Right kidney (tissue), 1 donor: ENCODE measurements at regions not wholly inside any gene's neighbourhood (a gene's known extent, or its start where the extent isn't known, plus 50 kb on each side); places are given as distances from the start of the nearest gene placed in this dataset.

Experiments
- DNase-seq: peaks from one replicate; pipeline ENCODE4 v3.0.0-alpha.2; 2016

DNA sequence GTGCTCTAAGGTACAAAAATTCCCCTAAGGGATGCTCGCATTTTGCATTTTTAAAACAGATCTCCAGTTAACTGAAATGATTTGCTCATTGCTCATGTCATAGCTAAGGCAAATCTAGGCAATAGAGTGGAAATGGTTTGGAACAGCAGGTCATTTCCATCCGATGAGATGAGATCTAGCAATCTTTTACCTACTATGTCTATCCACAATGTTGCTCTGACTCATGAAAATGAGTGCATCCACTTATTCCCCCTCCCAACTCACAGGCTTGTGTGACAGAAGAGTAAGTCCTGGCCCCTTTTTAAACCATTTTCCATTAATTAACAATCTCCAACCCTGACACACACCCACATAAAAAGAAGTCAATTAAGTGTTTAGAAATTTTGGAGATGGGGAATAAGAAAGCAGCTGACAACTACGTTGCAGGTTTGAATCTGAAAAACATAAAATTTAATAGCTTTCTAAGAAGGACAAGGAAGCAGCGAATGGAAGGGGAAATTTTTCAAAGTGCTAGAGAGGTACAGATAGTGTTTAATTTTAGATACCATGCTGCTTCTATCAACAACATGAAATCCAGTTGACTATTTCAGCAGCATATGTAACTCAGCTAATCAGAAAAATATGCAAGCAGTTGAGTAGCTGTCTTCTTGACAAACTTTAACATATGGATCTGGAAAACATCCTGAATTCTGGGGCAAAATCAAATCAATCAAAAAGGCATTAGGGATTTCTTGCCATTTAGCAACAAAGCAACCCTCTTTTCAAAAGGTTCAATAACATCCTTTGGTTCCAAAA lies 112.0 kb downstream of the TMCO5A start:
- no peak for DNase-seq

DNA sequence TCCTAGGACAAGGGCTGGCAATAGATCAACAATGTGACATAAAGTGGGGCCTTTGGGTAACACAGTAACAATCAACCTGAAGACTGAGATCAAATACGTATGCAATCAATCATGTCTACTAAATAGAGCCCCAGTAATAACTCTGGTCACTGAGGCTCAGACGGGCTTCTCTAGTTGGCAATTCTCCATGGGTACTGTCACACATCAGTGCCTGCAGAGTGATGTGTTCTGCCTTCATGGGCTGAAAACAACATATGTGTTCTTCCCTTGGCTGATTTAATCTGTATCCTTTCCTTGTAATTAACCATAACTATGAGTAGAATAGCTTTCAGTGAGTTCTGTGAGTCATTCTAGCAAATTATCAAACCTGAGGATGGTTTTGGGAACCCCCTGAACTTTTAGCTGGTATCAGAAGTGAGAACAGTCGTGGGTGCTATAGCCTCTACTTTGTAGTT lies 113.6 kb downstream of the TMCO5A start:
- DNase-seq = no peak

DNA sequence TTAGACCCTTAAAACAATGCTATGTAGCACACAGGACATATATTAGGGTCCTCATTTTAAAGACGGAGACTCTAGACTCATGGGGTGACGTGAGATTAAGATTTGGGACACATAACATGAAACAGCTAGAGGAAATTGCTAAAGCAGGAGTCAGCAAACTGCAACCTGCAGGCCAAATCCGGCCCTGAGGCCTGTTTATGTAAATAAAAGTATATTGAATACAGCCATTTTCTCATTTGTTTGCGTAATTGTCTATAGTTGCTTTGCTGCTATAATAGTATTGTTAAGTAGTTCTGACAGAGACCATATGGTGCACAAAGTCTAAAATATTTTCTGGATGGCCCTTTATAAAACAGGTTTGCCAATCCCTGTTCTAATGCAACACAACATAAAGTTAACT lies 115.5 kb downstream of the TMCO5A start:
- no peak for DNase-seq

DNA sequence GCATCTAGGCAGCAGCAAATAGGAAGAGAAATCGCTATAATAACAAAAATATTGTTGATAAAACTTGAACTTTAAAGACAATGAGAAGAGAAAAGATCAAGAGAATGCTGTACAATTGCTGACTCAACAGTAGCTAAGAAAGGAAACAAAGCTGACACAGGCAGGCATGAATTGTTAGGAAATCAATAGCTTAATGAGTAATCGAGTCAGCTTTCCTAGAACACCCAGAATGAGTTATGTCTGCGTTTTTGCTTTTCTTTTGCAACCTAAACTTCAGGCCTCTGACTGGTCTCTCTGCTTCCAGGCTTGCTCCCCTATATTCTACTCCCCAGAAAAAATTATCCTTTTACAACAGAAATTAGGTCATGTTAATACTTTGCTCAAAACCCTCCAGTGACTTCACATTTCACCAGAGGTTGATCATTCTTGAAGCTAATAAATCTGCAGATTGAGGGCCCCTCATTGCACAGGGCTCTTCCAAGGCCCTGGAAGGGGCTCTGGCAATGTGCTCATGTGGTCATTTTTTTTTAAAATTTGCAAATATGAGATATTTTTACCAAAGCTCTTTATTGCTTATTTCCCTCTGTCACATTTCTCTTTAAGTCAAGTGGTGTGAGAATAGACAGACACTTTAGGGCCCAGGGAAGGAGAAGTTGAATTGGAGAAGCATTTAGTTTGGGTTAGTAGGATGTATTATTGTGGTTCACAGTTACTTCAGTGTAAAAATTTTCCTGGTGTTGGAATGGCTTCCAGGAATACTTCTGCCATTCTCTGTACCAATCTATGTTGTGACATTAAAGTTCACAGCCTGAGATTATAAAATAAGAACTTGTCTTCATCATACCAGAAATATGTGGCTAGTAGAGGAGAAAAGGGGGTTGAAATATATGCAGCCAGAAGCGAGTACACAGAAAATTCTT lies 116.3 kb downstream of the TMCO5A start:
- no peak for DNase-seq

DNA sequence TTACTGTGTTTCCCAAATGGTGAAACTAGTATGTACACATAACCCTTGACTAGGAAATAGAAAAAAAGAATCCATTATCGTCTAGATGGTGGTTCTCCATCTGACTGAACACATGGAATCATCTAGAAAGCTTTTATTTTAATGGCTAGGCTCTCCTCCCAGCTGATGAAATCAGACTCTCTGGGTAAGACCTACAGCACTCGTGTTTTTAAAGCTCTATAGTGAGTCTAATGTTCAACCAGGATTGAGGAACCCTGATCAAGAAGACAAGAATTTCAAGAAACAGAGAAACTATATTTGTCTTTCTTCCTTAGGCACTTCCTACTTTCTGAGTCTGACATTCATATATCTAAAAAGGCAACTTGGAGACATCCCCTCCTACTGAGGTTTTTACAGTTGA lies 118.8 kb downstream of the TMCO5A start:
- DNase-seq = no peak

DNA sequence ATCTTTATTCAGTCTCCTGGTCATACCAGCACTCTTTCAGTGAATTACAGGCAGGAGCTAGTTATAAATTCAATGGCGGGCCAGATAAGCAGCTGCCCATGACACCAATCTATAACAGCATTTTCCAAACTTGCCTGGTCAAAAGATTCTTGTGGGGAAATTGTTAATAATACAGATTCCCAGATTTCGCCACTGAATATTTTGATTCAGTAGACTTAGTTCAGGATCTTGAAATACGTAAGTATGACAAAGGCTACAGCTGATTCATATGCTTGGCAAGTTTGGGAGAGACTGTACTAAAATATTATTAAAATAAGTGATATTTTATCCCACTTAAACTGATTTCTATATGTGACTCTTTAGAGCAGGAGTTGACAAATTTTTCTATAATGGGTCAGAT lies 119.3 kb downstream of the TMCO5A start:
- no peak for DNase-seq

DNA sequence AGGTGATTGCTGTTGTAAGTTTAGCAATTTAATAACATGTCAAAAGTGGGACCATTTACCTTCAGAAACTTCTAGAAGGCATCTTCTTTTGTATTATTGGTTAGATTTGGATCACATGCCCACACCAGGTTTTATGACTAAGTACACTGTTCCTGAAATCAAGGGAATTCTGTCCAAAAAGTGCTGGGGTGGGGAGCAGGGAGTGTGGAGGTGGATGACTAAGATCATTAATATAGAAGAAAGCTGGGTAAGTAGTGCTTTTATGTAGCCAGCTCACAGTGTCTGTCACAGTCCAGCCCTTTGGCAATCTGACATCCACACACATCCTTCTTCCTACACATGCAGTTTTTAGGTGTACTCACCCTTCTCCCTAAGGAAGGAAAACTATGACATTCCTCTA lies 120.0 kb downstream of the TMCO5A start:
- no peak for DNase-seq

DNA sequence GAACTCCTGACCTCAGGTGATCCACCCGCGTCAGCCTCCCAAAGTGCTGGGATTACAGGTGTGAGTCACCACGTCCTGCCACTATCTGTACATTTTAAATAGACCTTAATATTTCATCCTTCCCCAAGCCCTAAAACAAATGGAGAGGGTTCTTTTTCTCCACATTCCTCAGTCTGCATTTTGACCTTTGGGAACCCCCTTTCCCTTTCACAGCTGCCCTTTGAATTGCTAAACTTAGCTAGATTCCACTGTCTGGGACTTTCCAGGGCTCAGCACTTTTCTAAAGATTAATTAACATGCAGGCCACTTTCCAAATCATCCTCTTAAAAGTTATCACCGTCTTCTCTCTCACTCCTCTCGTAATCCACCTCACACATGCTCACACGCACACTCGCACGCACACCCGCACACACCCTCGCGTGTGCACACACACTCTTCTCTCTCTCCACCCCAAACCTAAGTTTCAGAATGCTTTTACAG lies 124.2 kb downstream of the TMCO5A start:
- no peak for DNase-seq

DNA sequence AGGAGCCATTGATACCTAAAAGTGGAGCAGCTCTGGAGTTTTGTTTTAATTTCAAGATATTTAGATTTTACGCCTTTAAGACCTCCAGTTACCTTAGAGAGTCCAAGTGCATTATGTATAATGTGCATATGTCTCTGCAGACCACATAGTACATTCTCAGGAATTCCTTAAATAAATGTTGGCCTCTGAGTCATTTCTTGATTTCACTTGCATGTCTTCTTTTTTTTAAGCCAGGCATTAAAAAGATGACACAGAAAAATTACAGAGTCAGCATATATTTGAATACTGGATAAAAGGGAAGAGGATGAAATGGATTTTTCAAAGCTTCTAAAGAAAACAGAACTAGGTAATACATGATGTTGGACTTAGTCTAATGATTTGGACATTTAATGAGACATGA lies 125.2 kb downstream of the TMCO5A start:
- DNase-seq = no peak

DNA sequence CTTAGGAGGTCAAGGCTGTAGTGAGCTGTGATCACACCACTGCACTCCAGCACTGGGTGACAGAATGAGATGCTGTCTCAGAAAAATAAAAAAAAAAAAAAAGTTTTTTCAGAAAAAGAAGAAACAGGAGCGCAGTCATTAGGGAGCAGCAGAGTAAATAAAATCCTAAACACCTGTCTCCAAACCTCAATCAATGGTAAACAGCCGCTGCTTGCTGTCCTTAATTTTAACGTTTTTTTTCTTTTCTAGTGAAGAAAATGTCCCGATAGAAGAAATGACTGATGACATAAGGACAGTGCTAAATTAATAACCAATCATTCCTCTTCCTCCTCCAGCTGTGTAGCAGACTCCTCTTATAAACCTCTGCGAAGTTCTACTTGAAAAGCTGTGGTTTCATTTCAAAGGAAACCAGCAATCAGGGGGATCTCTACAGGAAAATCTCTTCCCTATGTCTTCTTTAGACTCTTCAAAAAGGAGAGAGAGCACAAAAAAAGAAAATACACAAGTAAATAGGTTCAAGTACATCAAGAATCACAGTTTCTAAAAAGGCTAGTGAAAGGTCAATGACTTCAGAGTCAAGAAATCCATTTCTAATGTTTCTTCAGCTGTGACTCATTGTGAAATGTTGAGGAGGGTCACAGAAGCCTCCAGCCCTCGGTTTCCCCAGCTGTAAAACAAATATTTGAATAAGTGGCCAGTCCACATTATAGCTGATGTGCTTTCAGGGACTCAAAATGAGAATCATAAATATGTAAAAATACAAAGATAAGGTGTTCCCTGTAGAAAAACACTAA lies 127.6 kb downstream of the TMCO5A start:
- no peak for DNase-seq

DNA sequence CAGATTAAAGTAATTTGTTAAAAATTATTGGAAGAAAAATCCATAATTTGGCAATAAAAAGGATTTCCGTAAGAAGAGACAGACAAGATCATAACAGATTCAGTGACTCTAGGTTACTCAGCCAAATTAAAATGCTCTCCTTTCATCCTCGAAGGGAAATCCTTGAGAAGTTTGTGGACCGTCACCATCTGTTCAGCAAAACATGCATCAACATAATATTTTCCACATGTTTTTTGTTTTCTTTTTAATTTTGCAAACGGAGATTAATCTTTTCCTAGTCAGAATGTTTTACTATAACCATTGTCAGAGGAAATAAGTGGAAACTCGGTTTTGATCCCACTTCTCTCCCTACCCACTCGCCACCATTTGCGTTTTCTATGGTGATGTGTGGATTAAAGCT lies 128.3 kb downstream of the TMCO5A start:
- DNase-seq = no peak

DNA sequence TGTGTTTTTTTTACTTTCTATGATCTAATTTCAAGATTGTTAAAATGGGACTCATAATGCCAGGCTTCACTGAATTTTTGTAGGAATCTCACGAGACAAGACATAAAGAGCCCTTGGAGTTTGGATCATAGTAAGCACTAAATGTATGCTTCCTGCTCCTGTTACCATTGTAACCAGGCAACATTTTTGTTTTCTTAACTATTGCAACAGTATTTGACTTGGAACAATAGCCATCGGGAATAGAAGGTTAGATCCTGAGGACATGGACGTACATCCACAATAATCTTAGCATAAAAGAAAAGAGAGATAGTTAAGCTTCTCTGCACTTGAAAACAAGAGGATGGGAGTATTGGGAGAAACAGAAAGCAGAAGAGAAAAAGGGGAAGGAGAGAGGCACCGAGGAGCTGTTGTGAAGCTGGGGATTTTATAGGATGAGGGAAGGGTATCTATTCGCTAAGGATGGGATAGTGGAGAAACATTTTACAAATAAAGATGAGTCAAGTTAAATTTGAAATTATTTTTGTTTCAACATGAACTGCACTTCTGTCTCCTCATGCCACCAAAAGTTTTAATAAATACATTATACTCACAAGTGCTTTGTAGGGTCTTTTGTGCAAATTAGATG lies 131.4 kb downstream of the TMCO5A start:
- no peak for DNase-seq

DNA sequence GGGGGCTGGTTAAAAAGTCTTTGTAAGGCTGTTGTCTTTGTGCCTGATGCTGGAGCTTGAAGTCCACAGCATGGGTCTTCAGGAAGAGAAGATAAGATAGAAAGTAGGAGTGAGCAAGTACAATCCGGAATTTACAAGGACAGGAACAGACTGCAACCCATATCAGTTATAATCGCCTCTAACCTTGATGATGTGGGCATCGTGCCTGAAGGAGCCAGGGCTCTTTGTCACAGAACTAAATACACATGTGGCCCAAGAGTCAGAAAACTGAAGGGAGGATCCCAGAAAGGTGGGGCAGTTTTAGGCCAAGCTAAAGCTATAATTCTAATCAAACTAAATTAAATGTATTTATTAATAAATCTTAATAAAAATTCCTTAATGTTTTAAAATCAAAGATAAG lies 132.2 kb downstream of the TMCO5A start:
- no peak for DNase-seq

DNA sequence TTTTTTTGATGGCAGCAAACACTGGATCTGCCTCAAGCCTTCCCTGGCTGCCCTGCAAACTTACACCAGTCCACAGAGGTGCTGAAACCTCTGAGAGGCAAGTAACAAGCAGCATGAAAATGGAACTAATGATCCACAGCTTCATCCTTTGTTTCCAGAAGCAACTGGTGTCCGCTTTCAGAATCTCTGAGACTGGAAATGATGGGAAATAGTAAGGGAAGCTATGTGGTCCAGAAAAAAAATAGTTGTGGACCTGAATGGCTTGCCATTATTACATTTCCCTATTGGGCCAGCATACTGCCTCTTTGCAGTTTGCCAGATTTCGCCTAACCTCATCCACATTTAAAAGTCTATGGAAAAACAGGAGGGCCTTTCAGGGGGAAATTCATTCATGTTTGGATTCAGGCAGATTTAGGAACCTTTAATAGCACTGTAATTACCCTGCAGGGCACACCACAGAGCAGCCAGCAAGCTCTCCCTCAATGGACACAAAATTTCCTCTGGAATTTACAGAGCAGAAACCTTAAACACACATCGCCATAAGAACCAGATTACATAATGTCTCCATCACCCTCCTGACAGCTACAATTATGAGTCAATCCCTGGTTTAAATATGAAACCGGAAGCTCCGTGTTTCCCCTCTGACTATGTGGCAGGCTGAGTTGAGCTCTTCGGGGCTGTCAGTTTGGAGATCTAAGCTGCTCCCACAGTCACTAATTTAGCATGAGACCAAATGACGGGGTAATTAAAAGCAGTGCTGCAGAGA lies 134.4 kb downstream of the TMCO5A start:
- peak; percentile 37 for DNase-seq

DNA sequence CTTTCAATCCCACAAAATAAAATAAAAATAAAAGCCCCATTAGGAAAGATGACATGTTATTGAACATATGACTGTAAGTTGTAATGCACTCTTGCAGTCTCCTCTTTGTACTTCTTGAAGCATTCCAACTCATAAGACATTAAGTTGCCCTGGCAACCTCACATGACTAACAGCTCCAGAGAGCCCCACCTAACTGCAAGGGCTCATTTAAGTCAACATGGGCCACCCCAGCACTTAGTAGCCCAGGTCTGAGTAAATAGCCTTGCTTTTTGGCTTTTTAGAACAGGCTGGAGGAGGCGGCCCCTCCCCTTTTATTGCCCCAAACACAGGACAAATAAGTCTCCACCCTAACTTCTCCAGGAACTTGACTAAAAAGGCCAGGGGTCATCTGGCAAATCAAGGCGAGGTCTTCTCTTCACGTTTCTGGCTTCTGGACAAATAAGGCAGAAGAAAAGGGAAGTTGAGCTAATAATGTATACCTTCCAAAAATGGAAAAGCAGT lies 135.1 kb downstream of the TMCO5A start:
- DNase-seq = no peak

DNA sequence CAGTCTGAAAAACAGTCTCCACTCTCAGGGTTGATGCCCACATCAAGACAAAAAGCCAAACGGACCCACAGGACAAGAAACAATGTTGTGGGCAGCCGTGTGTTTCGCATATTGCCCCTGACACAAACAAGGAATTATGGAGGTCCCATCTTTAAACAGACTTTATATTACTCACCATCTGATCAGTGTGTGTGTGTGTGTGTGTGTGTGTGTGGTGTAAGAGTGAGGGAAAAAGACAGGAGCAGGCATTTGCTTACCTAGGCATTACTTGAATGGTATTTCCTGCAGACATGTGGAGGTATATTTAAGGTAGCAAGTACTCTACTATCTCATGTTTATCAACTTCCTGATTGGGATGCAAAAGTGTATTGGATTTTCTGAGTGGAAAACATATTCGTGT lies 136.3 kb downstream of the TMCO5A start:
- no peak for DNase-seq

DNA sequence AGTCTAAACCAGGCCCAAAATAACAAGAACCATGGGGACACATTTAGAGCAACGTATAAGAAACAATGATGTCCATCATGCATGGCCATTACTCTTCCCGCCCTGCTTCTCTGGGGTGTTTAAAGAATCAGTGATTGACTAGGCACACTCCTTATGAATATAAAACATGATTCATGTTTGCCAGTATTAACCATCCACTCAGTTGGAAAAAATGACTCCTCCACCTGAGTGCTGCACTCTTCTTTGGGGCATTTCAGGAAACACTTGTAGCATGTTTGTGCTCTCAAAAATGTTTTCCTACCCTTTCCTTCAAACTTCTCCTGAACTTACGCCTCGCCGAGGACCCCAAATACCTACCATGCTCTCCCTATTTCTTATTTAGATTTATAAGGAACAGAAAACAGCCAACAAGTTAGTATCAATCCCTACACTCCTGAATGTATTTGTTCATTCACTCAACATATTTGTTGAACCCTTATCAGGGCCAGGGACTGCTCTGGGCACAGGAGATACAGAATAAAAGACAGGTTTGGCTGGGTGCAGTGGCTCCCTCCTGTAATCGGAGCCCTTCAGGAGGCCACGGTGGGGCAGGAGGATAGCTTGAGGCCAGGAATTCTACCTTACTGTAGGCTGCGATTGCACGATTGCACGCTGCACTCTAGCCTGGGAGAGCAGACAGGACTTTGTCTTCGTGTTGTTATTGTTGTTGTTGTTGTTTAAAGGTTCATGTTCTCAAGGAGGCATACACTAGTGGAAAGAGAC lies 137.0 kb downstream of the TMCO5A start:
- no peak for DNase-seq

DNA sequence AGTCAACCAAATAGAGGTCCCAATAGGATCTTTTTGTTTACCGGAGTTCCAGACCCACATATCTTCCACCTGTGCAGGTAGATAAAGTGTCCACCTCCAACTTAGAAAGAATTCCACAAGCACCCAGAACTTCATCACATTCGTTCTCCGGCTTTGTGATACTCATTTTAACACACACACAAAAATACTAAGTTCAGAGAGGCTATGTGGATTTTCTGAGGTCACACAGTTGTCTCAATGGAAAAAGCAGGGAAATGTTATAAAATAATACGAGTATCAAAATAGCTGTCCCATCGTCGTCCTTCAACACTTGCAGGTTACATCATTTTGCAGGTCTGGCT lies 137.5 kb downstream of the TMCO5A start:
- no peak for DNase-seq

DNA sequence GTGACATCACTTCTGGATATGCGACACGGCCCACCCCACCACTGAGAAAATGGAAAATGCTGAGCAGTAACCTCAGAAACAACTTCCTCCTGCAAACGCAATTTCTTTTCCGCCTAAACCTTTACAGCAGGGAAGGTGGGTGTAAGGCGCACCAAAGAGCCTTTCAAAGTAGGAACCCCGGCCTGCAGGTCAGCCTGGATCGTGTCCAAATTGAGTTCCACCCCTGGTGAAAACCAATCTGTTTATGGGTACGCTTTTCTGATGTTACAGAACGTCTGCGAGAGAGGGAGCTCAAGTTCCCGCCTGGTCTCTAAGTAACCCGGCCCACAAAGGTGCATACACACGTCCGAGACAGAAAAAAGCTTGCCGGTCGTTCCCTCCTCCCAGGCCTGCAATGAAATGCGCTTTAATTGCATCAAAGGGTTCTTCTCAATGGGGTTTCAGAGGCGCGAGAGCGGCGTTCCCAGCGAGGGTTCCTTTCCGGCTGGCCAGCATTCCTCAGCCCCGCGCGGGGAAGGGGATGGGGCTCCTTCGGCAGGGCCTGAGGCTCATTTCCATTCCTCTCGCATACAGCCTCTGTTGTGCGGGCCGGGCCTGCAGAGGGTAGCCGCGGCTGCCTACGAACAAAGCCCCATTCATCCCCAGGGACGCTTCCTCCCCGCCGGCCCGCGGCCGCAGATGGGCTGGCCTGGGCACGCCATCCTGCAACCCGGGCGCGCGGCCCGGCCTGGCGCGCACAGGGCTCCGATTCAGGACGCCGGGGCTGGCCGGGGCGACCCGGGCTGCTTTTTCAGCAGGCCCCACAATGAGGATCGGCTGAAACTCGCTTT lies 138.1 kb downstream of the TMCO5A start:
- DNase-seq = peak; percentile 97
